HG03095 (cell line): ENCODE measurements at regions not wholly inside any gene's neighbourhood (a gene's known extent, or its start where the extent isn't known, plus 50 kb on each side); places are given as distances from the start of the nearest gene placed in this dataset.
"Not testable (repeated sequence)": the region's sequence is repeated elsewhere in the genome, so short reads cannot be mapped to it uniquely, and the experiment has no call there.

Experiments
- ATAC-seq: cut with Tn5 transposase; IDR thresholded peaks from one replicate; pipeline ENCODE4 v1.9.1; 2021; ENCODE audit warnings: moderate library complexity; ENCODE audit not compliant: unreplicated experiment

- ATAC-seq: not testable (repeated sequence)
Observed at GRCh38 chr1:206311611-206312273, 108.4 kb downstream of the SRGAP2 start.

DNA sequence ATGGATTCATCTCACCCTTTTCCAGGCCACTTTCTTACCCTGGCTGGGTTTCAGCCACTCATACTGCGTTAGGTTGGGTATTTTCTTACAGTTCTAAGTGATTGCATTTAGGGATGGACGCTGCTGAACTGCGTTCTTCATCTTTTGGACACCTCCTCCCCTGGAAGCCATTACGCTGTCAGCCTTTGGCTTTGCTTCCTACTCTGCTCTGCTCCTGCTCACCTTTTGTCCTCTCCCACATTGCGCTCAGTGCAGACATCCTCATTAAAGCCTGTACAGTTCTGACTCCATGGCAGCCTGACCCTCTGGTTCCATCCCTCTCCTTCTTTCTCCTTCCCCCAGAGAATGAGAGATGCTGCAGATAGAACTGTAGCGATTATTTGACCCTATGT, 108.9 kb downstream of the SRGAP2 start:
- not testable (repeated sequence) for ATAC-seq

GRCh38 chr1:206314951-206315636, 111.8 kb downstream of the SRGAP2 start:
- not testable (repeated sequence) for ATAC-seq

DNA sequence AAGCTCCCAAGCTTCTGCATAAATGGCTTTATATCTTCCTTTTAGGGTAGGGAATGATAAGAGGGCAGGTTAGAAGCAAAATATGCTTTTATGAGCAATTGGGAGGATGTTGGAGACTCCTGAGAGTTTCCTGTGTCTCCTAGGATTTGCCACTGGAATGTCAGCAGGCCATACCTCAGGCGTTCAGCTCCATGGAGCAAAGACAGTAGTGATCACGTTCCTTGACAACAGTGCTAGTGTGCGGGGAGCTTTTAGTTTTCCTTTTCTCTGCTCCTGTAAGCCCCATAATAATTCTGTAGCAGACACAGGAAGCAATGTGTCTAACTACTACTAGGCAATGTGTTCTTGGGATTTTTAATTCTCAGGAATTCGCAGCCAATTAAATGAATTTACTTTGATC, 113.6 kb downstream of the SRGAP2 start:
- ATAC-seq: not testable (repeated sequence)

GRCh38 chr1:206317878-206318514, 114.7 kb downstream of the SRGAP2 start:
- ATAC-seq: not testable (repeated sequence)

GRCh38 chr1:206320227-206320626, 116.9 kb downstream of the SRGAP2 start:
- not testable (repeated sequence) for ATAC-seq

DNA sequence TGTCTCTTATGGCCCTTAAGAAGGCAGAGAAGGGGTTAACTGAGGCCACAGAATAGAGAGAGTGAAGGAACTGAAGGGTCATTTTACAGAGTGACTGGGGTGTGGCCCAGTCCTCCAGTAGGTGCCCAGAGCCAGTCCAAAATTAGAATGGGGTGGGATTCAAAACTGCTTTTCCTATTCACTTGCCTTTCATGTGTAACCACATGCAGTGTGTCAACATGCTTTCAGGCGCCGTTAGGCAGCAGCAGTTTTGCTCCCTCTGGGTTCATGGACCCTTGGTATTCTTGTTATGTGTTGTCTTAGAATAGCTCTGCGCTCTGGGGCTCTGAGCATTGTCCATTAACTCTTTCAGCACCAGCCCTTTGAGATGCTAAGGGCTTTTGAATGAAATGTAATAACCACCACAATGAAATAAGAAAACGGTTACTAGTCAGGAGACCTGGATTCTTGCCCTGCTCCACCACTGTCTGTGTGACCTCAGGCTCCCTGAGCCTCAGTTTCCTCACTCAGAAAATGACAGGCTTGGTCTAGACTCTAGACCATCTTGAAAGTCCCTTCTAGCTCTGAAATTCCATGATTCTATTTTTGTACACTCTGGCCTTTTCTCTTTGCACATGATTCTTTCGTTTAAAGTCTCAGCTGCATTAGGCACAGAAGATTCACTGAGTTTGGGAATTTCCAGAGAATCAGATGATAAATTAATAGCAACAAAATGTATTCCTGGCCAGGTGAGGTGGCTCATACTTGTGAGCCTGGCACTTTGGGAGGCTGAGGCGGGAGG, 123.0 kb downstream of the SRGAP2 start:
- not testable (repeated sequence) for ATAC-seq

DNA sequence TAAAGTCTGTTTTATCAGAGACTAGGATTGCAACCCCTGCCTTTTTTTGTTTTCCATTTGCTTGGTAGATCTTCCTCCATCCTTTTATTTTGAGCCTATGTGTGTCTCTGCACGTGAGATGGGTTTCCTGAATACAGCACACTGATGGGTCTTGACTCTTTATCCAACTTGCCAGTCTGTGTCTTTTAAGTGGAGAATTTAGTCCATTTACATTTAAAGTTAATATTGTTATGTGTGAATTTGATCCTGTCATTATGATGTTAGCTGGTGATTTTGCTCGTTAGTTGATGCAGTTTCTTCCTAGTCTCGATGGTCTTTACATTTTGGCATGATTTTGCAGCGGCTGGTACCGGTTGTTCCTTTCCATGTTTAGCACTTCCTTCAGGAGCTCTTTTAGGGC, 128.3 kb downstream of the SRGAP2 start:
- ATAC-seq: not testable (repeated sequence)

DNA sequence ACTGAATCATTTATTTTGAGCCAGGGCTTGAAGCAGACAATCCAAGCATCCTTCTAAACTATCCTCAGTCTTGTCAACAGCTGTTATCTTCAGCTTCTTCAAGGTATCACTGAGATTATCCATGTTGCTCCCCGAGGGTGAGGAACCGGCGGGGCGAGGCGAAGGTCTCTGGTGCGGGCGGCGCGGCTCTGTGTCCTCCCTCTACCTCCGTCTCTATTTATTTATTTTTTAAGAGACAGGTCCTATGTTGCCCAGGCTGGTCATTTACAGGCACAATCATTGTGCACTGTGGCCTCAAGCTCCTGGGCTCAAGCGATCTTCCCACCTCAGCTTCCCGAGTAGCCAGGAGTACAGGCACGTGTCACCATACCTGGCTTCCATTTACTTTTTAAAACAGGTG, 130.0 kb downstream of the SRGAP2 start:
- ATAC-seq: not testable (repeated sequence)

DNA sequence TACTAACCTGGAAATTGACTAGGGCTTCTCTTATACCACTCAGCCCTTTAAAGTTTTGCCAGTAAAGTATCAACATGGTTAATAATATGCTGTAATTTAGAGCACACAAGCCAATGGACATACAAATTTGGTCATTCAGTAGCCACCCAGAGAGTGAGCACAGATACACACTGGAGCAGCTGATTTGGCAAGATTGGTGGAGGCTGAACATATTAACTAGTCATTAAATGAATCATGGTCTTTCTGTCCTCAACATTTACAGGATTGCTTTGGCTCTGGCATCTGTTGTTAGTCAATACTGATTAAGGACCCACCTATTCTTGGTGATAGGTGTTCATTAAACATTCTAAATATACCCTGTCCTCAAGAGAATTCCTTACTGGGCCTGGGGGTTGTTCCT, 130.6 kb downstream of the SRGAP2 start:
- not testable (repeated sequence) for ATAC-seq

DNA sequence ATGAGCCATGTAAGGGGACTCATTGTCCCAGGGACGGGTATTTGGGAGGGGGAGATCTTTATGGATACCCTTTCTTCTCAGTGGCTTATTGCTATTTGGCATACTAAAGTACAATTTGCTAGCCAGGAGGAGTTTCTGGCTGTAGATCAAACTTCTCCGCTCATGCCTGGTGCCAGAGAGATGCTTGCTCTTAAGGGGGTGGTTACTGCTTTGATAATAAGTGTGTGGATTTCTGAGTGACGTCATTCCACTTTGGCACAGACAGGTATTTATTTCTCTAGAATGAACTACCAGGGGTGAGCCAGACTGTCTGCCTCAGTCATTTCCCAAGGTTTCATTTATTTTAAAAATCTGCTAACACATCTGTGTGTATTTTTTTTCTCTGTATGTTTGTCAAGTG, 131.1 kb downstream of the SRGAP2 start:
- ATAC-seq: not testable (repeated sequence)

- not testable (repeated sequence) for ATAC-seq
Observed at GRCh38 chr1:206335162-206335561, 131.8 kb downstream of the SRGAP2 start.

GRCh38 chr1:206335875-206336846, 132.8 kb downstream of the SRGAP2 start:
- ATAC-seq: not testable (repeated sequence)

- not testable (repeated sequence) for ATAC-seq
Observed at GRCh38 chr1:206337024-206337423, 133.3 kb upstream of the IKBKE start.

GRCh38 chr1:206350493-206351275, 119.6 kb upstream of the IKBKE start:
- not testable (repeated sequence) for ATAC-seq

DNA sequence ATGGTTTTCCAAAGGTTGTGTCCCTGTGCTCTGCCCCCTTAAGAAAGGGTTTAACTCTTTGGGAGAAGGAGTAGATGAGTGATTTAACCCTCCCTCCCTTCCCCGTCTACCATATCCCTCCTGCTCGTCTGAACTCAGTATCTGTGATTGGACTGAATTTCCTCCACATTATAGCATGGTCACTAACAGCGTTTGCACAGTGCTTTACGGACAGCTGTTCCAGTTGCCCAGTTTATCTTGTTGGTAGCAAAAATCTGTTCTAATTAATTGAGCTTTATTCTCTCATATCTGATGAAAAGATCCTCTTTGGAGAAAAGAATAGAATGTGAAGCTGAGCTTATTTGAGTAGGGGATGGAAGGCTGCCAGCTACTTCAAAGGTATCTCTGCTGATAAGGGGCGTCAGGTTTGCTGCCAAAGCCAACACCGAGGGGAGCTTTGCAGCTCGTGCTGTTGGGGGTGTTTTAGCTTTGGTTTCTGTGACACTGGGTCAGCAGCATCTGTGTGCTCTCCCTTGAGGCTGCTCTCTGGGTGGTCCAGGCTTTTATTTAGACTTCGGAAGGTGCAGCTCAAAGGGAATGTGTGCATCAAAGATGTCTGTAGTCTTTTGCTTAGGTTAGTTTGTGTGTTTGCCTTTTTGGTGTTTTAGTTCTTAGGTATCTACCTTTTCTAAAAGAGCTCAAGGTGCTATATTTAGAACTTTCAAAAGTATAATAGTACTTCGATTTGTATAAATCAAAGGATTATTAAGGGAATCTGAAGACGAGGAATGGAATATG, 118.8 kb upstream of the IKBKE start:
- not testable (repeated sequence) for ATAC-seq

- not testable (repeated sequence) for ATAC-seq
Observed at GRCh38 chr1:206356310-206356709, 114.0 kb upstream of the IKBKE start.

DNA sequence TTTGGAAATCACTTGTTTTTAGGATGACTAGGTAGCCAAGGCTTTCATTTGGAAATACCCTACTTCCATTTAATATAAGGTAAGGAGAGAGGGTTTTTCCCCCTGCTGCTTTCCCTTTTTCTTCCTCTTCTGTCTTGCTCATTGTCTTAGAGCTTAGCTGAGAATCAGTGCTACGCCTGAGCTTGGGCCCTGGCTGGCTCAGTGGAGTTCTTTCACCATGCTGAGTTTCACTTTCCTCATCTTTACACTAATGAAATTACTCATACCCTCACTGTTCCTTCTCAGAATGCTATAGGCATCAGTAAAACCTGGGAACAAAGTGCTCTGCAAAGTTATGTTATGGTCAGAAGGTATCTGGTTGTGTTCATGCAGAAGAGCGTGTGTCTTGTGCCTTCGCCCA, 112.3 kb upstream of the IKBKE start:
- ATAC-seq: not testable (repeated sequence)
